ENCODE measurements at regions not wholly inside any gene's neighbourhood (a gene's known extent, or its start where the extent isn't known, plus 50 kb on each side); places are given as distances from the start of the nearest gene placed in this dataset.

GRCh38 chr5:167247816-167248215 lies 1043.6 kb upstream of the WWC1 start:
- TF ChIP-seq CTCF (IDR thresholded peaks at IDR 0.05) = no peak

GRCh38 chr5:167248257-167248656 lies 1043.2 kb upstream of the WWC1 start:
- no peak for TF ChIP-seq CTCF (IDR thresholded peaks at IDR 0.05)

- no peak for TF ChIP-seq CTCF (IDR thresholded peaks at IDR 0.05)
Measured at GRCh38 chr5:167250996-167251395, 1040.4 kb upstream of the WWC1 start.

GRCh38 chr5:167254132-167254531 lies 1037.3 kb upstream of the WWC1 start:
- no peak for TF ChIP-seq CTCF (IDR thresholded peaks at IDR 0.05)

GRCh38 chr5:167255926-167256325 lies 1035.5 kb upstream of the WWC1 start:
- no peak for TF ChIP-seq CTCF (IDR thresholded peaks at IDR 0.05)

GRCh38 chr5:167259806-167260205 lies 1031.6 kb upstream of the WWC1 start:
- no peak for TF ChIP-seq CTCF (IDR thresholded peaks at IDR 0.05)

DNA sequence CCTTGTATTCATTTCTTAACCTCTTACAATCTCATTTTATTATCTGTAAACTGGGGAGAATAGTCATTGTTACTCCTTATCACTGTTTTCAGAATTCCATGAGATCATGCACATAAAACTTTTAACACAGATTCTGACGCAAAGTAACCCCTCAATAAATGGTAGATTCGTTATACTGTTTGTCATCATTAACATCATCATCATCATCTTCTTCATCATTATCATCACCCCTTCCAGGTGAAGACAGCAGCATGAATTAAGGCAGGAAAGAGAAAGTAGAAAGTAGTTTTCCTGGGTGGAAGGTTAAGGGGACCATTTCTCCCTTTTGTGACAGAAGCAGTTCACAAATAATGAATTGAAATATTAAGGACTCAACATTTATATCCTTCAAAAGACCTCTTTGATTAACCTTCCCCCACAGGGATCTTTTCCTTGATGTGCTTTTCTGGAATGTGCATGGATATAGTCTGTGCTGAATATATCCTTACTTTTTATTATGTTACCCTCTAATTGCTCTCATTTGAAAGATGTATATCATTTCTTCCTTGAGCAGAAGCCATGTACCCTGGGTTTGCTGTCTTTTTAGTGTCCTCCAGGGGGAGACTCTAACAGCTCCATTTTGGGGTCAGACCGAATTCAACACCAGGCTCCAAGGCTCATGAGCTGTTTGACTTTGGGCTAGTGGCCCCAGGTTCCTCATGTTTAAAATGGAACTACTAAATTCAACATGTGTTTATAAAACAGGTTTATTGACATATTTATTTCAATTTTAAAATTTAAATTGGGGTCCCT lies 1029.9 kb upstream of the WWC1 start:
- peak; percentile 46 for TF ChIP-seq CTCF (IDR thresholded peaks at IDR 0.05)

DNA sequence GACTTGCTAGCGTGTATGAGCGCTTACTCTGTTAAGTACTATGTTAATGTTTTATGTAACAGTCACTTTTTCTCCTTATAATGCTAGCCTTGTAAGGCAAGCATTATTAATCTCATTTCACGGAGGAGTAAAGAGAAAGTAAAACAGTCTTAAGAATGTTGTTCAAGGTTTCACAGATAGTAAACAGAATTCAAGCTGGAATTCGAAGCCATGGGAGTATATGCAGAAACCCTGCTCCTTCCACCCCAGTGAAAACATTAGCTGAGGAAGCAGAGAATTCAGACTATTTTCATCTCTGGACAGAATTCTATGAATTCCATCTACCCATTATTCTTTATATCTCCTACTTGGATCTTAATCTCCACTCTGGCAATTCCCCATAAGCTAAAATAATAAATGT lies 1028.3 kb upstream of the WWC1 start:
- no peak for TF ChIP-seq CTCF (IDR thresholded peaks at IDR 0.05)

All from LNCAP (cell line).